ENCODE measurements at regions not wholly inside any gene's neighbourhood (a gene's known extent, or its start where the extent isn't known, plus 50 kb on each side); places are given as distances from the start of the nearest gene placed in this dataset.

DNA sequence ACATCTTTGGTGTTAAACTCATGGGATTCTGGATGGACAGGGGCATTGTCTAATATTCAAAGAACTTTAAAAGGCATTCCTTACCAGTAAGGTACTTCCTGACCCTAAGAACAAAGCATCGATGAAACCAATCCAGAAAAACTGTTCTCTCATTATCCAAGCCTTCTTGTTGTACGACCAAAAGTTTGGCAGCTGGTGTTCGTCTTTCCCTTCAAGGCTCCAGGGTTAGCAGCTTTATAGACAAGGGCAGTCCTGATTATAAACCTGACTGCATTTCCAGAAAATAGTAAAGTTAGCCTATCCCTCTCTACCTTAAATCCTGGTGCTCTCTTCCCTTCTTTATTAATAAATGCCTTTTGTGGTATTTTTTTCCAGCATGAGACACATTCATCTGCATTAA lies 149.4 kb upstream of the MRPS30 start:
- no peak for DNase-seq

DNA sequence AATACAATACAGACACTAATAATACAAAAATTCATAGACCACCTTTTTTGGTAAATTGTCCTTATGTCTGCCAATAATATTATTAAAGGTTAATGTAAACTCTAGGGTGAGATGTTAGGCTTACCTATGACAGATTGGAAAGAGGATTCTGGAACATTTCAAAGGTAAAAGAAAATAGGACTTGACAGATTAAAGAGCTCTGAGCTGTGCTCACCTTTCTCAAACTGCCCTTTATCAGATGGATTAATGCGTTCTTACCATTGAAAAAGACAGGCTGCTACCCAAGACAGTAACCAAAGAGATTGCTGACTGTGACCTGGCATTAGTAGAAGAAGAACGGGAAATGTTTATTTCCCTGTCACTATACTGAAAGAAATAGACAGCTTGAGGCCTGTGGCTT lies 156.1 kb upstream of the MRPS30 start:
- DNase-seq: no peak

DNA sequence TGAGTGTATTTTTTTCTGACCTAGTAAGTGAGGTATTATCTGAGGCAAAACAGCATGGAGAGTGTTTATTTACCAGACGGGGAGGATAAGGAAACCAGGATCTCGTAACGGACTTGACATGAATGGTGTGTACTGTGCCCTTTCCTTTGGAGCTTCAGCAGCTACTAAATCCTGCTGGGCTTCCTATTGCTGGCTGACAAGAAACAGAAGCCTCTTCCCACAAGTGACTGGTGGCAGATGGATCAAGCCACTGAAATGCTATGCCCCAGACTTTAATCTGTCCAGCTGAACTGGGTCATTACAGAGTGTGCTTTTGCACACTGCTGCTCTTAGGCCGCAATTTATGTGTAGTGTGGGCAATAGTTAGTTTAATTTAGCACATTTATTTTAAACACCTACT lies 162.7 kb upstream of the MRPS30 start:
- no peak for DNase-seq

DNA sequence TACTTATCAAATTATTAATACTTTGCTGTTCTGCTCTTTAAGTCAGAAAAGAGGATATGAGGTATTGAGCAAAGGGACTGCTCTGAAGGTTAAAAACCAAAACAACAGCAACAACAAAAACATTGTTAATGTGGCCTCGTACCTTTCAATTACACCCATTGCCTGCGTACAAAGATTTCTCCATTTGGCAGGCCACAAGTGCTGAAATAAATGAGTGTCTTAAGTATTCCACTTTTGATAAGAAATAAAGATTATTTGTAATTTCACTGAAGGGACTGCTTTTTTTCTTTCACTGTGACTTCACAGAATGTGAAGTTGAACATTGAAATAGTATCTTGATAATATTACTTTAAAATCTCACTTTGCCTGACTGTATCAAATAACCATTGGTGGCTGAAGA lies 163.2 kb upstream of the MRPS30 start:
- DNase-seq: no peak

DNA sequence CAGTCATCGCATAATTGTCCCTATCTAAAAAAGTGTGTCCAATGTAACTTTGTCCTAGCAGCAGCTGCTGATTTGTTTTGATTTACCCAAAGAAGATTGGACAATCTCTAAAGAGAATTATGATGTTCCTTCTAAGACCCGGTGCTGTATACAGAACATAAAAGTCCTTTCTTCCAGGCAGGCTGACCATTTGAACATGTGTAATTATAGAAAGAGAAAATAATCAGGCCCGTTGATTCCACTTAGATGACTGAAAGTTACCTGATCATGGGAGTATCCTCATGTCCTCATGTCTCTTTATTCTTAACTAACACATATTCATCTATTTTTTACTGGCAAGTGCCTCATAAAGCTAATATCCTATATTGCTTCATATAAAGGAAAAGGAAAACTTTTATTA lies 164.1 kb upstream of the MRPS30 start:
- DNase-seq: no peak

DNA sequence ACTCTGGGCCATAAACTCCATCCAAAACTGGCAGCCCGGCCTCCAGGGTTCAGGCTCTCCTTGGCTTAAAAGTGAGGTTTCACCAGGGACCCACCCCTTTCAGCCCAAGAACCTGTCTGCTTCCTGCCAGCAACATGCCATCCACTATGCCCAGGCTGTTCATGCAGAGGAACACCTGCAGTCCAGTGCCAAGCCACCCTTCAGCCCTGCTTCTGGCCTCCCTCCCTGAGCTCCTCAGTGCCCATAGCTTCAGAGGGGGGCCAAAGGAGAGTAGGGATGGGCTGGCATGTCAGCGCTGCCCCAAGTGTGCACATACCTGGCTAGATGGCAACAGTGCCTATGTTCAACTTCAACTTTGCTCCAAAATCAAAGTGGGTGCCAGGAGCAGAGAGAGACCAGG lies 166.9 kb upstream of the MRPS30 start:
- no peak for DNase-seq

DNA sequence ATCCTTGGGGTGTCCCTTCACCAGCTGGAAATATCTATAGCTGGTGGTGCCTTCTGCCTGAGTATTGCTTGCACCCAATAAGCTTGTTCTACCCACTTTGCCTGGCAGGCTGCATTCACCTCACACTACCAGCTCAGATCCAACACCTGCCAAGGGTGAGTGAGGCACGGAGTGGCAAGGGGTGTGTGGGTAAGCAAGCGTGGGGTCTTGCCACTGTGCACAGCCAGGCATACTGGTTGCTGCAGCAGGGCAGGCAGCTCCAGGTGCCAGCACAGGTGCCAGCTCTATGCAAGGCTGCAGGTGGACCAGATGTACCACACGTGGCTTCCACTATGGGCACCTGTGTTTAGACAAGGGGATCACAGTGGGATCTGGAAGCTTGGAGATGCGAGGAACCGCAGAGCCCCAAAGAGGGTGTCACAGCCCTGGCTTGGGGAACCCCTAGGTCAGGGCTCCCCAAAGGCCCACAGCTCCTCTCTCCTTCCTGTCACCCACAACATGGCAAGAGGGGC lies 167.7 kb upstream of the MRPS30 start:
- DNase-seq: no peak

DNA sequence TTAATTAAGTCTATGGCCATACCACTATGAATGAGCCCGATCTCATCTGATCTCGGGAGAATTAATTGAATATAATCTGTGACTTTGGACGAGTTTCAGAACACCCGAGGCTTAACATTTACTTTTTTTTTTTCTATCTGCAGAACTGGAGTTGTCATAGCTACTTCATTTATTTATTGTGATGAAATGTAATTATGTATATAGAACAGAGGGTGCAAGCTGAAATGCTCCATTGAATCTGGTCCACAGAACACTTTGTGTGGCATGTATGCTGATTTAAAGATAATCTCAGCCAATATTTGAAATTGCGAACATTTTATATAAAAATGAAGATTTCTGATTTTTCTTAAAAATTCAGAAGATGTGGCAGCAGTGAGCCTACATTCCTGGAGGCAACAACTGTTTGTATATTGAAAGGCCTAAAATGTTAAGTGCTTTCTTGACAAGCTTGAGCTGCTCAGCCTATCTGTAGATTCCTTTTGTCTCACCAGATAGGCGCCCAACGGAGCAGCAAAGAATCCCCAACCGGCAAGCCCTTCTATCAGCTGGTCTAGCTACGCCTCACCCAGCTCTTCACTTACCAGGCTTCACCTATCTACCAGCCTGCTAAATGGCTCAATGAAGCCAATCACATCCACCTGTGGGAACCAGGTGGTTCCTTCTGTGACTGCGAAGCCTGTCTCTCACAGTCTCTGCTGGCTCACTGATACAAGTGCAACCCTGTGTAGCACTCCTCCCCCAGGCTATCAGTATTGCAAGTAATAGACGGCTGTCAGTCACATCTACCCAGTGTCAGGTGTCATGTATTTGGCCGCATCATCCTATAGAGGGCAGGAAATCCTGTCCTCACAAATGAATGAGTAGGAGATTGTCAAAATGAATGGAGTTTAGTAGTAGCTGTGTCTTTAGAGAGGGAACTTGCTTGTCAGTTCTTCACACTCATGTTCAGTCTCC lies 170.6 kb upstream of the MRPS30 start:
- no peak for DNase-seq

DNA sequence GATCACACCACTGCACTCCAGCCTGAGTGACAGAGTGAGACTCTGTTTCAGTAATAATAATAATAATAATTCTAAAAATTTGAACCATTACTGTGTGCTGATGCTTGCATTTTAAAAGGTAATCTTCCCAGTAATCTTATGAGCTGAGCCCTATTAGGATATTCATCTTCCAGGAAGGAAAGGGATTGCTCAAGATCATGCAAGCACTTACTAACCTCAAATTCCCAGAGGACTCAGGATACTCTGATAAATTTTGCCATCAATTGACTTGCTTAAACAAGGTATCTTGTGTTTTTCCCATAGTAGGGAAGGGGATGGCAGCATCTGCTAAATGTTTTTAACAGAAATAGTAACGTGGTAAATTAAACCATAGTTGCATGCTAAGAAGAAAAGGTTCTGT lies 176.4 kb upstream of the MRPS30 start:
- no peak for DNase-seq

DNA sequence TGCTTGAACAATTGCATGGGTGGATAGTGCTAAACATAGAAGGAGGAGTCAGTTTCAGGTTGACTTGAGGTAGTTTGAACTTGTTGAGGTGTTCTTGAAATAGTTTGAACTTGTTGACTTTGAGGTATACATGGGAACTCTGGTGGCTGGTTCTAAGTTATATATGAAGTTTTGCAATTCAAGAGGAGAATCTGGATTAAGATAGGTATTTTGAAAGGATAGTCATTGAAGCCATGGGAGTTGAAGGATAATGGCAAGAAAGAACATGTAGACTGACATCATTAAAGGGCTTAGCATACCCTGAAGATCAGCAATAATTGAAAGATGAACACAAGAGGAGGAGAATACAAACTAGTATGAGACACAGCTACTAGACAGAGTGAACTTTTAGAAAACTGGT lies 181.9 kb upstream of the MRPS30 start:
- no peak for DNase-seq

DNA sequence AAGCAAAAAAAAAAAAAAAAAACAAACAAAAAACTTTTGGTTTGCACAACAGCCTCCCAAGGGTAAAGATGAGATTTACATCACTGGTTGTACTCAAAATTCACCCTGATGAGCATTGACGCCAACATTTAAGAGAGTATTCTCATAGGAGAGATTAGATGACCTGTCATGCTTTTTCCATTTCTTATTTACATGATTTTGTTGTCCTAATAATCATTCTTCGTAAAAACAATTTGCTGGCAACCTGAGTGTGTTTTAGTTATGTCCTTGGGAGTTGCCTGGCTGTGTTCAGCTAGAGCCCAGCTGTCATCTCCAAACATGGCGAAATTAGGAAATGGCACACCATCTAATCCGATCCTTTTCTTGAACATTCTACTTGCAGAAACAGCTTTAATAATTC lies 186.4 kb upstream of the MRPS30 start:
- DNase-seq: no peak

DNA sequence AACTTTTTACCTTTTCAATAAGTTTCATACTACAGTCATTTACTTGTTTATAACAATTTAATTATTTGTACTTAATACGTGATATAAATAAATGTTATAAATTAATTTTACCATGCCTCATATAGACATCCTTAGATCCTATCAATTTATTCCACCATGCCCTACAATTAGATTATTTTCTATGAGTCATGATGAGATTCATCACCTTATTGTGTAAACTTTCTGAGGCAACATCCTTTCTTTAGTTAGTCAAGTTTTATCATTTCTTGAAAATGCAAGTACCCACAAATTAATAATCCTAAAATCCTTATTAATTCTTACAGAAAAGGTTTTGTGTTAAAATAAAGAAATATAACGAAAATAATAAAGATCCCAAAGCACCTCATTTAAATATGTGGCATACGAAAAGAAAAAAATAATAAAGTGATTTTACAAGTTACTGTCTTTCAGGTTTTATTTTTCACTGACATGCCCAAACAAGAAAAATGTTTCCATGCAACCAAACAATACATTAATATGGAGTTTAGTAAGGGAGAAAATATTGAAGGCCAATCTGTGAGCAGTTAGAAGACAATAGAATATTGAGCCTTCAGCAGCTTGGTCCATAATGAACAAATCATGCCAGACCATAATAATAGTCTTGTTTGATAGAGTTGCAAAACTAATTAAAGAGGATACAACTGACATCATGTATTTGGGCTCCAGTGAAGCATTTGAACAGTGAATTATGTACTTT lies 188.7 kb upstream of the MRPS30 start:
- DNase-seq: no peak

DNA sequence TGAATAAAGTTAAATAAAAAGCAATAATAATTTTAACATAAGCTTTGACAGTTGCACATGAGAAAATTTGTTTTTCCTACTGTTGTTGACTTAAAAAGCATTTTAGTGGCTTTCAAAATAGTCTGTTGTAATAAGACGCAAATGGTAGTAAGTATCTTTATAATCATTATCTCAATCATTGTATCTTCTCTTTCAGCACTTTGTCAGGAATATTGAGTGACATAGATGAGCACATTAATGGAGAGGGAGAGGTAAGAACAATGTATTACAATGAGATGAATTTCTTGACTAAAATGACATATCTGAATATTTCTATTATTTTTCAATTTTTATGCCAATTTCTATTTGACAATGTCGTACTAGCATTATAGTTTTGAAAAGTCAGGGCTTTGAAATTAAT lies 193.9 kb upstream of the MRPS30 start:
- no peak for DNase-seq

DNA sequence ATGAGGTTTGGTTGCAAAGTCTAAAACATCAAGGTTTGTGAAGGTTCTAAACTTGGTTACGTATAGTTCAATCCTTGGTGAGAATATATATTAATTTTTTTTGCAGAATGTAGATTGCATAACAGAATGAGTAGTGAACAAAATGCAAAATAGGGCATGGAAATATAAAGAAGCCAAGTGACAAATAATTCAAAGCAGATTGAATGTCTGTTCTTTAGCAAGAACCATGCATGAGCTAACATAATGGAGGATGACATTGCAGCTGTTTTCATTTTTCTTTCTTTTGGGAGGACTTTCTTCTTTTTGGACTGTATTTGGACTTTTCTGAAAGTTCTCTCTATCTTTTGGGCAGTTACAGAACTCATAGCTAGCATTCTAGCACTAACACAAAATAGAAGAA lies 194.8 kb upstream of the MRPS30 start:
- DNase-seq: no peak

DNA sequence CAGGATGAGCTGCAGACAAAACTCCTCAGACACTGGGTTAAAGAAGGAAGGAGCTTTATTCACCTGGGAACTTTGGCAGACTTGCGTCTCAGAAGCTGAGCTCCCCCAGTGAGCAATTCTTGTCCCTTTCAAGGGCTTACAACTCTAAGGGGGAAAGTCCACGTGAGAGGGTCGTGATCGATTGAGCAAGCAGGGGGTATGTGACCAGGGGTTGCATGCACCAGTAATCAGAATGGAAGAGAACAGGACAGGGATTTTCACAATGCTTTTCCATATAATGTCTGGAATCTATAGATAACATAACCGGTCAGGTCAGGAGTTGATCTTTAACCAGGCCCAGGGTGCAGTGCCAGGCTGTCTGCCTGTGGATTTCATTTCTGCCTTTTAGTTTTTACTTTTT lies 202.8 kb upstream of the MRPS30 start:
- DNase-seq: no peak

DNA sequence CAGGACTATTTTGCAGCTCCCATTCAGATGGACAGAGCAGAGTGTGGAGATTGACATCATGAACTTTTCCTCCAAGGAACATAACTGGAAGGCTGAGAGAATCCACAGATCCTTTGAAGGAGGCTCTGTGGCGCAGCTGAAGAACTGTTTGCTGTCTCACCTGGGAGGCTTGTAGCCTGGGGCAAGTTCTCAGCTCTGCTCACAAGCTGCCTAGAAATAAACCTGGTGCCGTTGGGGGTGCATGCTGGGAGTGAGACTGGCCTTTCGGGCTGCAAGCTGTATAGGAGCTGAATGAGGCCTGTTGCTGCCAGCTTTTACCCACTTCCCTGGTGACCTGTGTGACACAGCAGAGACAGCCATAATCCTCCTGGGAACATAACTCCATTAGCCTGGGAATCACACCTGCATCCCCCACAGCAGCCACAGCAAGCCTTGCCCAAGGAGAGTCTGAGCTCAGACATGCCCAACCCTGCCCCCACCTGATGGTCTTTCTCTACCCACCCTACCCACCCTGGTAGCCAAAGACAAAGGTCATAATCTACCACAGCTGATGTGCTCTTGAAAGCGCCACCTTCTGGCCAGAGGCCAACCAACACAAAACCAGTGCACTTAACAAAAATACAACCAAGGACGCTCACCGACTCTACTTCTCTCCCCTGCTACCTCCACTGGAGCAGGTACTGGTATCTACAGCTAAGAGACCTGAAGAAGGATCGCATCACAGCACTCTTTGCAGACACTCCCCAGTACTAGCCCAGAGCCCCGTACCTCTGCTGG lies 205.1 kb upstream of the MRPS30 start:
- no peak for DNase-seq

DNA sequence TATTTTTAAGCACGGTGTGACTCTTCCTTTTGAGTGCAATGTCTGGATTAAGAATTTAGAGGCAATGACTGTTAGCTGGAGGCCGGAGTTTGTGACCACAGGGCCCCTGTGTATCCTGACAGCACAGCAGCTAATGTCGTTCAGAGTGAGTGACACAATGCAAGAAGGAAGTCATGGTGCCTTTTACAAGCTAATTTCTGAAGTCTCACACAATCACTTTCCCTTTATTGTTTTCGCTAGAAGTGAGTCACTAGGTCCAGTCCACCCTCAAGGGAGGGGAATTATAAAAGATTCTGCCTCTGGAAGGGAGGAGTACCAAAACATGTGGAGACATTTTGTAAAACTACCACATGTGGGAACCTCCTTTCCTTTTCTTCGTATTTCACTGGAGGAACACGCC lies 185.5 kb upstream of the FGF10 start:
- no peak for DNase-seq

DNA sequence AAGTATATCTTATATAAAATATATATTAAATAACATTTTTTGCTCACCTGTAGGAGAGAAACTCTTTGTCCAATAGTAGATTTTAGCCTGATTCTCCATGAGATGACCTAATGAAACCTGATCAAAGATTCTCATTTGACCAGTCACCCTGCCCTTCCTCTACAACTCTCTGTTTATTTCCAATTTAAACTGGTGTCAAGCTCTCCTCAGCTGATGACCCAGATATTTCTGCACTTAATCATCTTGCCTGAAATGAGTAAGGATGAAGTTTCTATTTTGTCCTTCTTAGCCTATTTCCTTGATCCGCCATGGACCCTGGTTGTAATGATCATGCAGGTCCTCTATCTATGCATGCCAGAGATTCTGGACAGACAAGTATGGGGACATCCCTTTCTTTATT lies 179.3 kb upstream of the FGF10 start:
- no peak for DNase-seq

DNA sequence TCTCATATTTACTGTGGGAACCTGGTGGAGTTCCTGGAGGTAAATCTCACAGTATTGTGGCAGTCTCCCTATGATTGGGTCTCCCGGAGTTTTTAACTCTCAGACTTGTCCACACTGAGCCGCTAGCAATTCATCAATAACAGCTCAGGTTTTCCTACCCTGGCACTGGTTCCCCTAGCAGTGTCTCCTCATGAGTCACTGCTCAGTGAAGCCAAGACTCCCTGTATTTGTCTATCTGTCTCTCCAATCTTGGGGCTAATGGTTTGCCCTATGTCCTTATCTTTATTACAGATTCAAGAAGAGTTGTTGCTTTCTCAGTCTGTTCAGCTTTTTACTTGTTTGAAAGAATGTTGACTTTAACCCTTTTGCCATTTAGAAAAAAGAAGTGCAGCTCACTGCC lies 176.7 kb upstream of the FGF10 start:
- no peak for DNase-seq

DNA sequence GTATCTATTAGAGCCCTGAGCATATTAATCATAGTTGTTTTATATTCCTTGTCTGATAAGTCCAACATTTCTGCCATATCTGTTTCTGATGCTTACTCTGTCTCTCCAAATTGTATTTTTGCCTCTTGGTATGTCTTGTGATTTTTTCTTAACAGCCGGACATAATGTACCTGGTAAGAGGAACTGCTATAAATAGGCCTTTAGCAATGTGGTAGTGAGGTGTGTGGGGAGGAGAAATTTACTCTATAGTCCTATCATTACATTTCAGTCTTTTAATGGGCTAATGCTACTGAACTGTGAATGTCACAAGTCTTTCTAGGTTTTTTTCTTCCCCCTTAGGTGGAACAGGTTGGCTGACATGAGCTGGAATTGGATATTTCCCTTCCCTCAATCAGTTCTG lies 176.1 kb upstream of the FGF10 start:
- DNase-seq: no peak

DNA sequence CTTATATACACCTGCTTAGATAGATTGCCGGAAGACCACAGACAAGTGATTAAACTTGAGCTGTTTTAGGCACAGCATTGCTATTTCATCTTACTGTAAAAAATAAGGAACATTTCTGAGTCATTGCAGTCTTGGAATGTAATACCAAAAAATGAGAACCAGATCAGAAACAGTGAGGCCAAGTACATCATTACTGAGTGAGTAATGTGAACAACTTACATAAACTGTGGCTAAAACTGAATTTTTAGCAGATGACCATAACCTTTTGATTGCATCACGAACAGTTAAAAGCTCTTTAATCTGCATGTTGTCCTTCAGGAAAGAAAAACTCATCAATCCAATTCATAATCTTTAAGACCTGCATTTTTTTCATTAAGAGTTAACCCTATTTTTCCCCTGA lies 157.1 kb upstream of the FGF10 start:
- DNase-seq: no peak

DNA sequence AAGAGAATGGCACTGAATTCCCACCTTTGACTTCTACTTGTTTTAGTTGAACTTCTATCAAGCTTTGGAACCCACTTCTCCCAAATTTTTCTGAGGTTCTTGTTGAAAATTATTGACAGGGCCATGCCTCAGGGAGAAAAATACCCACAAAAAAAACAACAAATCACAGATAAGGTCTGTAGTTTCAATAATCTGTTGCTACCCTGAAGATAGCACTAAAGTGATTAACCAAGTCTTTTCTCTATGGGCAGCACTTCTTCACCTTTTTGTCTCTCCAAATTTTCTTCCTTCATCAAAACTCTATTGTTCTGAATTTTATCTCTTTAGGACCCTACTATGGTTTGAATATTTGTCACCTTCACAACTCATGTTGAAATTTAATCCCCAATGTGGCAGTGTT lies 154.3 kb upstream of the FGF10 start:
- DNase-seq: no peak

DNA sequence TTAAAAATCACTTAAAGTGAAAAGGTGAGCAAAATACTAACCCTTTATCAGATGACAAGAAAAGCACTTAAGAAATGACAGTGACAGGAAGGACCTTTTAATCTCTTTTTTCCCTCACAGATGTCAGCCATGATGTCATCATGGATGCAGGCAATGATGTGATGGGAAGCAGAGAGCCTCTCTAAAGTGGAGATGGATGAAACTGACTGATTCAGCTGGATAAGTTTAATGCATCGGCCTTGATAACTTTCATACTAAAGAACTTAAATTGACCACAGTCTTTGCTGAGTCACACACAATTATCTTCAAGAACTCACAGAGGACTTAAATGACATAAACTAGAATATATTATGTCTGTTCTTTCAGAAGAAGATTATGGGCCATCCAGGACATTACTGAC lies 153.2 kb upstream of the FGF10 start:
- no peak for DNase-seq
